ENCODE measurements at regions not wholly inside any gene's neighbourhood (a gene's known extent, or its start where the extent isn't known, plus 50 kb on each side); places are given as distances from the start of the nearest gene placed in this dataset.
"Not testable (repeated sequence)": the region's sequence is repeated elsewhere in the genome, so short reads cannot be mapped to it uniquely, and the experiment has no call there.

DNA sequence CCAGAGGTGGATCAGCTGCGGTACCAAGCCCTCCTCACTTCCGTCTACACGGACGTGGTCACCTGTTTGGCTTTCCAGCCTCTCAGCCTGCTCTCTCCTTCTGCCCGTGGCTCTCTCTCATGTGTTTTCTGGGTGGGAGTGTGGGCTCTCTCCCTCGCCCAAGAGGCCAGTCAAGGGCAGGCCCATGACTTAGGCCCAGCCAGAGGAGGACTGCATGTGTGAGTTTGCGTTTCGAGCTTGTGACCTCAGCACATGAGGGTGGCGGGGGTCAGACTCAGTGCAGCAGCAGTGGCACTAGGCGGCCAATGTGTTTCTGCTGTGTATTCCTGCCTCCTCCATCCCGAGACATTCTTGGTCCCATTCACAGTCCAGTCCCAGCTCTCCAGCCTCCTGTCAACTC, 82.5 kb upstream of the SMIM23 start:
- no peak for DNase-seq (ENCODE audit: insufficient read length, low spot score)
- no peak for FAIRE-seq

DNA sequence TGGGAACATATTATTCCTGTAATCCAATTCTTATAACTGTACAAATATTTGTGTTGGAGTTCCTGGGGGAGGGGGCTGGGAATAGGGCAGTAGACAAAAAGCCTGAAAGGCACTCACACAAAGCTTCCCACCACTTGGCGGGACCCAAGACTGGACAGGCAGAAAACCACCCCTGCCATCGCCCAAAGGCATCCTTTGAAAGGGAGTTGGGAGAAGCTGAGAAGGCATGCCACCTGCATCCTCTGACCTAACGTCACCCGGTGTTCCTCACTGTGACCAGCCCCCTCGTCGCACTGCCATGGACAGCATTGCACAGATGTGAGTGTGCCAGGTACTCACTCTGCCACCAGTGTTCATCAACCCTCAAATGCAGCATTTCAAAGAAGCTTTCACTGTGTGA, 80.6 kb upstream of the SMIM23 start:
- no peak for FAIRE-seq
- no peak for DNase-seq (ENCODE audit: insufficient read length, low spot score)

DNA sequence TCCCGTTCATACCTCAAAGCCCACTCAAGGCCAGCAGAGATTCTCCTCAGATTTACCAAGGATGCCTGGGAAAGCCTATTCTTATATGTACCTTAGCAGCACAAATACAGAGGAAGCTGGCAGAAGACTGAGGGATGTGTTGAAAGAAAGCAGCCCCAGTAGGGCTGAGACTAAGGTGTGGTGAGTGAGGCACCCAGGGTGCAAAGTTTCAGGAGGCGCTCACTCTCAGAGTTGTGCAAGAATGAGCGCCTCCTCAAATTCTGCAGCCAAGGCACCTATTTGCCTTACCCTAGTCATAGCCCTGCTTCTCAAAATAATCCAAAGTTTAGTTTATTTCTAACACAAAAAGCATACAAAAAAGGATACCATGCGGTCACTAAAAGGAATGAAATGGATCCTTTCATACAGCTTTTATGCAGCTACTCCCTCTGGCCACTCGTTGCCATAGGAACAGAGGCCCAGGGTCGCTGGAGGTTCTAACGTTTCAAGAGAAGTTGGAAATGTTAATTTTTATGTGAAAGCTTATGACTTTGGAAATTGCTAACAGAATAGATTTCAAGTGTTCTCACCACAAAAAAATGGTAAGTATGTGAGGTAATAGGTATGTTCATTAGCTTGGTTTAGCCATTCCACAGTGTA, 79.7 kb upstream of the SMIM23 start:
- FAIRE-seq (no peak), DNase-seq (ENCODE audit: insufficient read length, low spot score) (no peak)

DNA sequence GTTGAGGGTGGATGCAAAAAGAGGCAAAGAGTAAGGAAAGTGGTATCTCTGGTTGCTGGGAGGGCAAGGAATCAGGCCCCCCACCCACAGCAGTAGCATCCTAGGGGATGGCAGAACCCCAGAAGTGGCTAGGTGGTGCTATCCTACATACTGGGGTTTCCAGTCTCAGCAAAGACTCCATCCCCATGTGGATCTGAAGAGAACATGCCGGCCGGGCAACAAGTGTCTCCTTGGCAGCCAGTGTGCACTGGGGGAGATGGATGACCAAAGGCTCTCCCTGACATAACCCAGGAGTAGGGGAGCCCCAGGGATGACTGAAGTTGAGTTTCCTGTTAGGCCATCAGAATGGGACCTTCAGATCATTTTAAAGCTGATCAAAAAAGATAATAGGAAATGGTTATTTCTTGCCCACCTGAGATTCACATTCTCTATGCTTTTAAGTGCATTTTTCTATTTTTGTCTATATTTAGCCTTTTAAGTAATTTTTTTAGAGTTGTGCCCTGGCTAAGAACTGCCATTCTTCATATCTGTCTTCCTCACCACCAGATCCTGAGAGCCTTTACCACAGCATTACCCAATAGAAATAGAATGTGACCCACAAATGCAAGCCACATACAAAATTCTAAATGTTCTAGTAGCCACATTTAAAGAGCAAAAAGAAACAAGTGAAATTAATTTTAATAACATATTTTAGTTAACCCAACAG, 78.7 kb upstream of the SMIM23 start:
- no peak for FAIRE-seq

DNA sequence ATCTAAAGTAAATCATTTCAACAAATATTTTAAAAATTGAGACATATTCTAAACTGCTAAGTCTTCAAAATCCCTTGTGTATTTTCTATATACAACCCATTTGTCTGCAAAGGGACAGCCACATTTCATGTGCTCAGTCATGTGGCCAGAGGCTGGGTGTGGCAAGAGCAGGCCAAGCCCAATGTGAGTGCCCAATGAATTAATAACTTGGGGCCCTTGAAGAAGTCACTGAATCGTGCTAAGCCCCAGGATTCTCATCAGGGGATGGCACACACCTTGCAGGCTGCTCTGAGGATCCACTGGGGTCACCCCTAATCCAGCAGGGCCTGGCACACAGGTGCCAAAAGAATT, 78.2 kb upstream of the SMIM23 start:
- DNase-seq (ENCODE audit: insufficient read length, low spot score) (no peak), FAIRE-seq (no peak)

More for the DNA sequence above, 78.7 kb upstream of the SMIM23 start:
- DNase-seq (ENCODE audit: insufficient read length, low spot score): no peak

DNA sequence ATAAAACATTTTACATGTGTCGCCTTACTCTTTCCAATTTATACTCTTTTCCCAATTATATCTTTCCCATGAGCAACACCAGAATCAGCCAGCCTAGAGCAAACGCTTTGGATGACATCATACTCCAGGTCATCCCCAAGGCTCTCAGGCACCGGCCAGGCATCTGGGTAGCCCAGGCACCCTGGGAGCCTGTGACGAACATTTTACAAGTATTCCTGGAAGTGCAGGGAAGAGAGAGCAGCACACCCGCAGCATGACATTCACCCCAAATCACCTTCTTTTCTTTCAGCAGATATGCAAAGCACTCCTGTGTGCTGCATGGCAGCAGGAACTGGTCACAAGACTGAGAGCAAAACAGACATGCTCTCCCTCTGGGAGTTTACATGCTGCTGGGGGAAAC, 75.7 kb upstream of the SMIM23 start:
- DNase-seq (ENCODE audit: insufficient read length, low spot score) (no peak), FAIRE-seq (no peak)

DNA sequence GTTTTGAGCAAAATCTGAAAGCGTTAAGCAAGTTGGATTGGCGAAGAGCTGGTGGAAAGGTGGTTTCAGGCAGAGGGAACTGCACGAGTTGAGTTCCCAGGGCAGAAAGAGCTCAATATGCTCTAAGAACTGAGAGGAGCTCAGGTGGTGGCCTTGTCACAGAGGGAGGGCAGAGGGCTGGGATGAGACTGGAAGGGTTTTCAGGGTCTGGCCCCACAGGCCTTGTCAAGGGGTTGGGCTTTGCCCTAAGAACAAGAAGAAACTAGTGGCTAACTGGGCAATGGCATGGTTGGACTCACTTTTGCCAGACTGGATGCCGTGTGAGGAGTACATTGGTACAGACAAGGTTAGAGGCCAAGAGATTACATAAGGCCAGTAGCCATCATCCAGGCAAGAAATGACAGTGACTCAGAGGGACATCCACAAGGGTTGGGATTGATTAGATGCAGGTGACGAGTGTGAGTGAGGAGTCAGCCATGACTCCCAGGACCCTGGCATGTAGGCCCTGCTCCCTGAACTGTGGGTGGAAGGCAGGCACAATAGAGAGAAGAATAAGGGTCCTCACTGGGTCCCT, 75.1 kb upstream of the SMIM23 start:
- no peak for FAIRE-seq

DNA sequence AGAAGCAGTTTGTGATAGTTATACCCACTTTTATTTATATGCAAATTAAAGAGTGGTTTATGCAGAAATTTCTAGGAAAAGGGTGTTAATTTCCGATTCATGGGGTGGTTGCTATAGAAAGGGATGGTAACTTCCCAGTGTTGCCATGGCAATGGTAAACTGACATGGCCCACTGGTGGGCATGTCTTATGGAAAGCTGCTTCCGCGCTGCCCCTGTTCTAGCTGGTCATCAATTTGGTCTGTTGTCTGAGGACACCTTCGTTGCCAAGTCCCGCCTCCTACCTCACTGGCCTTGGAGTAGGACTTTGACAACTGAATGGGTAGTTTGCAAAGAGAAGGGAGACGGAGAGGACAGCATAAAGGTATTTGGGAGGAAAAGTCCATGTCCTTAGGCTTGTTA, 74.0 kb upstream of the SMIM23 start:
- DNase-seq (ENCODE audit: insufficient read length, low spot score): no peak
- FAIRE-seq: no peak

More for the DNA sequence above, 75.1 kb upstream of the SMIM23 start:
- DNase-seq (ENCODE audit: insufficient read length, low spot score): no peak

DNA sequence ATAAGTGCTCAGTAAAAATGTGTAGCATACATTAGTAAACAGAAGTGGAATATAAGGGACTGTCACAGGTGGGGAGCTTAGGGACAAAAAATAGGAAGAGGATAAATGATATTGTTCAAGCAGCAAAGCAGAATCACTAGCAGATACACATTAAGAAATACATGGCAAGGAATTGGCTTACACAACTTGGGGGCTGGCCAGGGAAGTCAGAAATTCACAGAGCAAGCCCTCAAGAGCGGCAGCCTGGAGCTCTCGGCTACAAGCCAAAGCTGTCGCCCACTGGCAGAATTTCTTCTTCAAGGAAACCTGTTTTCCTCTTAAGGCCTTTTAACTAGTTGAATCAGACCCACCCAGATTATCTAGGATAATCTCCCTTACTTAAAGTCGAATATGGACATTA, 73.0 kb upstream of the SMIM23 start:
- FAIRE-seq (no peak), DNase-seq (ENCODE audit: insufficient read length, low spot score) (no peak)

DNA sequence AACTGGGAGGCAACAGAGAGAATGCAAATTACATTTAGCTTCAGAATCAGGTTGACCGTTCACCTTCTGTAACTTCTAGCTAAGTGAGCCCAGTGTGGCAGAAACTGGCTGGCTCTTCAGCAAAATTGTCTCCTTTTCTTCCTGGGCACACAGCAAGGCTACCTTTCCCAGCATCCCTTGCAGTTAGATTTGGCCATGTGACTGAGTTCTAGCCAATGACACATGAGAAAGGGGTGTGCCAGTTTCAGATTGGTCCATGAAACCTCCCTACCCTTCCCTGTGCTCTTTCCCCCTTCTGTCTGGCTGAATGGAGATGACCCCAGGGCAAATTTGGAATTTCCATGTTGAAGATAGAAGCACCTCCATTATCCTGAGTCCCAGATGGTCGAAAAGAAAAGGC, 72.5 kb upstream of the SMIM23 start:
- FAIRE-seq (no peak), DNase-seq (ENCODE audit: insufficient read length, low spot score) (no peak)

DNA sequence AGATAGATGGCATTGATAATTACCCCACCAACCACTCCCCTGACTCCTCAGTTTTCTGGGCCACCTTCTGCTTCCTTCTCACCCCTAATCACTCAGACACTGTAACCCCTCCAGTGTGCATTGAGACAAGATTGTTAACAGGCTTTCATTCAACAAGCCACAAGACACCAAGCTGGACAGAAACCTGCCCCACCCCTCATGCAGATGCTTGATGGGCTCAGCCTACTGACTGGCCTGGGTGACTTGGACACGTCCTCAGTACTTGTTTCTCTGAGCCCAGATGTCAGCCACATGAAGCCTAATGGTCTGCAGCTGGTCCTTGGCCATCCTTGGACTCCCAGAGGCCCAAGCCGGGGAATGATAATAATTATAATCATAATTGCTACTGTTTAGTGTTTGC, 71.4 kb upstream of the SMIM23 start:
- DNase-seq (ENCODE audit: insufficient read length, low spot score) (no peak), FAIRE-seq (no peak)

DNA sequence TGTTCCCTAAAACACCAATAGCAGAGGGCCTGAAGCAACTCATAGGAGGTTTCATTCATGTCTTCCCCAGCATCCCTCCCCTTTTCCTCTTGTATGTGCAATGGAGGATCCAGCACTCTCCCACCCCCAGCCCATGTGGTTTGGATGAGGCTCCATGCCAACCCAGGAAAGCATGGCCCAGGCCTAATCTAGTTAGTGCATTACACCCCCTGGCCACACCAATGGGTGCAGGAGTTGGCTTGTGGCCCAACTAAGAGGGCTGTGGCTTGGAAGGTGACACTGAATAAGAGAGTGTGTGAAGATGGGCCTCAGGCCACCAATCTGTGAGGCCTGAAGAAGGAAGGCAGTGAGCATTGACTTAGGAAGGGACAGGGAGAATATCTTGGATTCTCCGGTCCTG, 70.8 kb upstream of the SMIM23 start:
- no peak for FAIRE-seq
- DNase-seq (ENCODE audit: insufficient read length, low spot score): no peak

DNA sequence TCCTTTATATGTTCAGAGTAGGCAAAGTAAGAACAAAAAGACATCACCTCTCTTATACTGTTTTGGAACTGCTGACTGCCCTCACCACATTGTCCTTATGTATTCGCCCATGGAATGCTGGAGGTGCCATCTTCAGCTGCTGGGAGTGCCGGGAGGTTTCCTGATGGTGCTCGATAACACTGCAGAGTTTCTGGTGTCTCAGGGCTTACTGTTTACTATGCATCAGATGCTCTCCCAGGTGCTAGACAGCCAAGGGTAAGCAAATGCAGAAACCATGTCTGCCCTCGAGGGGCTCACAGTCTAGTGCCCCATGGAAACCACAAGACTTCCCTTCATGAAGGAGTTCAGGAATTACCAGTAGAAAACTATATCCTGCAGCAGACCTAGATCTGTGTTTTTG, 70.1 kb upstream of the SMIM23 start:
- no peak for DNase-seq (ENCODE audit: insufficient read length, low spot score)
- no peak for FAIRE-seq

DNA sequence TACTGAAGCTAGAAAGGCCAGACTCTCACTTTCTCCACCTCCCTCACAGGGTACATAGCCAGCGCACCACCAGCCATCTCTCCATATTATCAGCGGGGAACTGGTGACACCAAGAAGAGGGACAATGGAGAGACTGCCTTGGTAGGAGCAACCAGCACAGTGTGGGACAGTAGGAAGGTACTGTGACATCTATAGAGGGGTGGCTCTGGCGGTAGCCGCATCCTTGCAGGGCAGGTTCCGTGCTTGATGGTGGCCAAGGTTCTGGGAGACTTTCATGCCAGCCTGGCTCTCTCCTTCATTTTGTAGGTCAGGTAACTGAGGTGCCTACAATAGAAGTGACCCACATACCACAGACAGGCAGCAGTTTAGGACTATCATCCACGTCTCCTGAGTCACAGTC, 65.5 kb upstream of the SMIM23 start:
- FAIRE-seq (no peak), DNase-seq (ENCODE audit: insufficient read length, low spot score) (no peak)

DNA sequence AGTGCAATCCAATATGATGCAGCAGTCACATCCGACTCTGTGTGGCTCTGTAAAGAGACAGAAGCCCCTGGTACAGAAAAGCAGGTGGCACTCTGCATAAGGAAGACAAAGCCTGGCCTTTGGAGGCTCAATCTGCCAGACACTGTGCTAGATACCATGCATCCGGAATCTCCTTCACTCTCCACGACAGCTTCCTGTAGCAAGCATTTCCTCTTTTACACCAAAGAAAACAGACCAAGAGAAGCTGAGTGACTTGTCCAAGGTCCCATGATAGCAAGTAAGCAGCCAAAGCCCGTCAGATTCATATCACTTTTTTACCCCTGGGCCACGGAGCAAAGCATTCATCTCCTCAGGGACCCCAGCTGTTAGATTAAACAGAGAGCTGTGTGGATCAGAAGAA, 64.2 kb upstream of the SMIM23 start:
- FAIRE-seq (no peak), DNase-seq (ENCODE audit: insufficient read length, low spot score) (no peak)

DNA sequence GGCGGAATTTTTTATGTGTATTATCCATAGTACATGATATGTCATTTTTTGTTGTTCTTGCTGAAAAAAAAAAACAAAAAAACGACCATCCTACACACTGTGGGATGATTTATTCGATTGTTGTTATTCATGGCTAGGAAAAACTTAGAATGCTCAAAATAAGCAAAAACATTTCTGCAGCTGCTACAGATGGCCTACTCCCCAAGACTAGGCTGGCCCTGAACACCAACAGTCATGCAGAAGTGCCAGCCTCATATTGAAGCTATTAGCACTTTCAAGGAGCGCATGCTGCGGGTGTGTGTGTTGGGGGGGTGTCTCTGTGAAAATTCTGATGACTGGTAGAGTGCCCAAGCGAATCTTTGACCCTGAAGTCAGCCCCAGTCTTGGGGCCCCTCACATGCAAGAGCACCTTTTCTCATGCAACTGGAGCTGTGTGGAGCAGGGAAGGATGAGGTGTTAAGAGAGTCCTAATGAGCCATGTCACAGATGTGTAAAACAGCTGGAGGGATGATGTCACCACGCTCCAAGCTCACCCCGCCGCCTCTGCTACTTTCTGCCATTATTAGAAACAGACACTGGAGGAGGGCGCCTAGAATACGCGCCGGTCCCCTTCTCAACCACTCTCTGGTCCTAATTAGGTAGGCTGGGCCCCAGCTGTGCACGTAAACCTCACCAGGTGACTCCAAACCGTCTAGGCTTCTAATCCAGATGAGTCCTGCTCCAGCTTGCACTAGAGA, 61.0 kb upstream of the SMIM23 start:
- FAIRE-seq (no peak), DNase-seq (ENCODE audit: insufficient read length, low spot score) (no peak)

DNA sequence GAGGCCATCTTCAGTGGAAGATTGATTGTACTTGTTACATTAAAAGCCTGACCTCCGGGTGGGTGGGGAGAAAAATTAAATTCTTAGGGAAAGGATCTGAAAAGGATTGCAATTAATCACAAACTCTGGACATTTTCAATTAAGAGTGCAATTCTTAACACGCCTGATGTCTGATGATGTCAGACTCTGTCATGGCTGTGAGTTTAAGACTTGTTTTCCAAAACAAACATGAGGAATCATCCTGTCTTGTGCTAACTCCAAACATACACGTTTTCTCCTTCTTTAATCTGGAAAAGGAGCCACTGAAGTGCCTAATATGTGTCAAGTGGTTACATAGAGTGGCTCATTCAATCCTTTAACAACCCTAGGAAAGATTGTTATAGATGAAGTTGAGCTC, 60.4 kb upstream of the SMIM23 start:
- FAIRE-seq: no peak

DNA sequence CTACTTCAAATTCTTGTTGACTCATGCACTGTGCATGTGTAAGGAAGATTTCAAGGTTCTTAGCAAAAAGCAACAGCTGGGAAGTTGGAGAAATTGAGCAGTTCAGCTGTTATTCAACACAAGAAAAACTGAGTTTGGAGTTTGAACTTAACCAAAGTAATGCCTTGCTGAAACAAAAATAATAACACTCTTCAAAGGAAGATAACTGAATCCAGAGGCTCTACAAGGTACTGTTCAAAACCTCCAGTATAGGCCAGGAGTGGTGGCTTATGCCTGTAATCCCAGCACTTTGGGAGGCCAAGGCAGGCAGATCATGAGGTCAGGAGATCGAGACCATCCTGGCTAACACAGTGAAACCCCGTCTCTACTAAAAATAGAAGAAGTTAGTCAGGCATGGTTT, 58.8 kb upstream of the SMIM23 start:
- not testable (repeated sequence) for FAIRE-seq; DNase-seq (ENCODE audit: insufficient read length, low spot score)

More for the DNA sequence above, 60.4 kb upstream of the SMIM23 start:
- DNase-seq (ENCODE audit: insufficient read length, low spot score): no peak

DNA sequence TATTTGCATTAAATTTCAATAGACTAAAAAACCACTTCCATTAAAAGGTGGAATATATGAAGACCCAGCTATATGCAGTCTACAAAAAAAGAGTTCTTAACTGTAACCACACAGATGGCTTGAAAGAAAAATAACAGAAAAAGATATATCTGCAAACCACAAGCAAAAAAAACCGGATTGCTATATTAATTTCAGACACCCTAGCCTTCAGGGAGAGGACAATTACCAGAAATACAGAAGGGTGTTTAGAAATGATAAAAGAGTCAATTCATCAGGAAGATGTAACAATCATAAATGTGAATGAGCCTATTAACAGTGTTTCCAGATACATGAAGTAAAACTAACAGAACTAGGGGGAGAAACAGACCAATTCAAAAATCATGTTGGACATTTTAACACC, 56.9 kb upstream of the SMIM23 start:
- DNase-seq (ENCODE audit: insufficient read length, low spot score) (no peak), FAIRE-seq (no peak)
